GM18861 (cell line): ENCODE measurements at regions not wholly inside any gene's neighbourhood (a gene's known extent, or its start where the extent isn't known, plus 50 kb on each side); places are given as distances from the start of the nearest gene placed in this dataset.

Experiments
- ATAC-seq: cut with Tn5 transposase; IDR thresholded peaks from one replicate; pipeline ENCODE4 v1.9.1; 2021; ENCODE audit not compliant: unreplicated experiment

- ATAC-seq: no peak
Observed at GRCh38 chr2:196248467-196249094, 77.2 kb upstream of the STK17B start.

GRCh38 chr2:196249171-196249570 is 77.8 kb upstream of the STK17B start:
- ATAC-seq: no peak

GRCh38 chr2:196249860-196250259 is 78.5 kb upstream of the STK17B start:
- ATAC-seq: peak; percentile 84

GRCh38 chr2:196251132-196251531 is 79.8 kb upstream of the STK17B start:
- no peak for ATAC-seq

- no peak for ATAC-seq
Observed at GRCh38 chr2:196252408-196253115, 81.2 kb upstream of the STK17B start.

GRCh38 chr2:196253116-196253480 is 81.7 kb upstream of the STK17B start:
- no peak for ATAC-seq

GRCh38 chr2:196256585-196256984 is 85.2 kb upstream of the STK17B start:
- ATAC-seq: no peak

- no peak for ATAC-seq
Observed at GRCh38 chr2:196257086-196257485, 85.7 kb upstream of the STK17B start.

- no peak for ATAC-seq
Observed at GRCh38 chr2:196258407-196258806, 87.0 kb upstream of the STK17B start.

- ATAC-seq: no peak
Observed at GRCh38 chr2:196259507-196260481, 88.4 kb upstream of the STK17B start.

GRCh38 chr2:196260546-196260945 is 89.2 kb upstream of the STK17B start:
- ATAC-seq: no peak

- no peak for ATAC-seq
Observed at GRCh38 chr2:196262606-196263005, 91.2 kb upstream of the STK17B start.

GRCh38 chr2:196263181-196263747 is 91.9 kb upstream of the STK17B start:
- peak; percentile 91 for ATAC-seq

GRCh38 chr2:196266351-196266750 is 95.0 kb upstream of the STK17B start:
- no peak for ATAC-seq

GRCh38 chr2:196266855-196267254 is 95.5 kb upstream of the STK17B start:
- ATAC-seq: no peak

- peak; percentile 6 for ATAC-seq
Observed at GRCh38 chr2:196268025-196268424, 96.6 kb upstream of the STK17B start.

GRCh38 chr2:196268538-196269338 is 97.4 kb upstream of the STK17B start:
- ATAC-seq: peak; percentile 37

GRCh38 chr2:196271795-196272194 is 100.4 kb upstream of the STK17B start:
- ATAC-seq: no peak

GRCh38 chr2:196274387-196274809 is 103.0 kb upstream of the STK17B start:
- ATAC-seq: peak; percentile 35

GRCh38 chr2:196275646-196276352 is 104.4 kb upstream of the STK17B start:
- no peak for ATAC-seq
